Fibroblast of pulmonary artery (primary cell): ENCODE measurements at regions not wholly inside any gene's neighbourhood (a gene's known extent, or its start where the extent isn't known, plus 50 kb on each side); places are given as distances from the start of the nearest gene placed in this dataset.

Source experiments
- DNase-seq: peaks from one replicate; pipeline ENCODE4 v3.0.0-alpha.2; 2010; ENCODE audit warnings: low read depth
- H3K4me3 ChIP-seq: replicated peaks from 2 replicates; pipeline ENCODE4 v1.5.1; 2011; ENCODE audit warnings: low read depth, mild to moderate bottlenecking, control low read depth, low read length, moderate library complexity
- CTCF ChIP-seq: IDR thresholded peaks from 2 replicates; pipeline ENCODE4 v1.5.1; 2011; ENCODE audit warnings: mild to moderate bottlenecking, control low read depth, low read length, inconsistent platforms; ENCODE audit errors: missing control alignments

- no peak overlapping the region for H3K4me3 ChIP-seq
- DNase-seq, result no peak
- no peak for TF ChIP-seq CTCF
These were observed 209.8 kb downstream of the RTL9 start for GRCh38 chrX:110568441-110568840.

GRCh38 chrX:110569506-110569905, 210.9 kb downstream of the RTL9 start:
- H3K4me3 ChIP-seq, result no peak overlapping the region
- no peak for DNase-seq
- TF ChIP-seq CTCF, result no peak

GRCh38 chrX:110578270-110578669, 217.3 kb downstream of the CHRDL1 start:
- no peak for TF ChIP-seq CTCF
- no peak overlapping the region for H3K4me3 ChIP-seq
- no peak for DNase-seq

GRCh38 chrX:110584083-110584482, 211.5 kb downstream of the CHRDL1 start:
- DNase-seq, result no peak
- no peak overlapping the region for H3K4me3 ChIP-seq
- no peak for TF ChIP-seq CTCF

- no peak for DNase-seq
- TF ChIP-seq CTCF, result no peak
- no peak overlapping the region for H3K4me3 ChIP-seq
These were observed 207.5 kb downstream of the CHRDL1 start for GRCh38 chrX:110588164-110588563.

- DNase-seq, result no peak
- no peak overlapping the region for H3K4me3 ChIP-seq
- no peak for TF ChIP-seq CTCF
These were observed 206.8 kb downstream of the CHRDL1 start for GRCh38 chrX:110588853-110589252.

GRCh38 chrX:110600745-110601310, 194.8 kb downstream of the CHRDL1 start:
- no peak for TF ChIP-seq CTCF
- no peak for DNase-seq
- H3K4me3 ChIP-seq, result no peak overlapping the region
